GM18858 (cell line): ENCODE measurements at regions not wholly inside any gene's neighbourhood (a gene's known extent, or its start where the extent isn't known, plus 50 kb on each side); places are given as distances from the start of the nearest gene placed in this dataset.

Experiments
- ATAC-seq: cut with Tn5 transposase; IDR thresholded peaks from one replicate; pipeline ENCODE4 v1.9.1; 2021; ENCODE audit not compliant: unreplicated experiment

DNA sequence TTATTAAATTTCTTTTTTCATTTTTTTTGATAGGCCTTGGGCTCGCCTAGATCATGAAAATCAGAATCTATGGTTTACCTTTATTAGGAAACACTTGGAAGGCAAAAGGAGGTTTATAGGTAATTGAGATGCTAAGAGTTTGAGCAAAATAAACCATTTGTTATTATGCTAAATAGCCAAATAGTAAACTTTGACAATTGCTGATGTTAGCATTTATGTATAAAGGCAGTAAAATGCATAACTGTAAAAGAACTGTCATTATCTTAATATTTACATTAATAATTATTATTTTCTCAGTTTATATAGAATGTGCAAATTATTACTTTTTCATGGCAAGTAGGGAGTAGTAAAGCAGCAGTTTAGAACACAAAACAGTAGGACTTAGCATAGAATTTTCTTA is 1737.8 kb upstream of the PRR20A start:
- ATAC-seq: no peak

DNA sequence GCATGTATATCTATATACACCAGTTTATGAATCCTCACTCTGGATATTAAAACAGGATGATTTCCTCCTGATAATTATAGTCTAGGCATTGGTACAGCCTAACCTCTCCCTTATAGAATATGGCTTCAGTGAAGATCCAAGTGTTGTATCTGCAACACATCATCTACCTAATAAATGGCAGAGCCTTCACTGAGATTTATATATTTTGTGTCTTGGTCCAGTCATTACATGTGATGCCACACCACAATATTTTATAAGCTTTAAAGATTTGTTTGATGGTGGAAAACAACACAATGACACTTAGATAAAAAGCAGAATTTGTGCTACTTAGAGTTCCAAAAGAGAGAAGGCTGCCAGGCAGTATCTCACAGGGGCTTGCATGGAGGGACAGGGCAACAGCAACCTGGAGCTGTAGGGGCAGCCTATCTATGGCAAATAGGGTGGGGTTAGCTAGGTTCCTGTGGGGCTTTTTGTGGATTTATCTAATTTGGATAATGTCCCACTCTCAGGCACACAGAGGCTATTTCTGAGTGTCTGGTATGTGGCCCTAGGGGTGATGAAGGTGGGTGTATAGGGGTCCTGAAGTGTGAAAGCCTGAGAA is 1736.7 kb upstream of the PRR20A start:
- ATAC-seq: no peak

DNA sequence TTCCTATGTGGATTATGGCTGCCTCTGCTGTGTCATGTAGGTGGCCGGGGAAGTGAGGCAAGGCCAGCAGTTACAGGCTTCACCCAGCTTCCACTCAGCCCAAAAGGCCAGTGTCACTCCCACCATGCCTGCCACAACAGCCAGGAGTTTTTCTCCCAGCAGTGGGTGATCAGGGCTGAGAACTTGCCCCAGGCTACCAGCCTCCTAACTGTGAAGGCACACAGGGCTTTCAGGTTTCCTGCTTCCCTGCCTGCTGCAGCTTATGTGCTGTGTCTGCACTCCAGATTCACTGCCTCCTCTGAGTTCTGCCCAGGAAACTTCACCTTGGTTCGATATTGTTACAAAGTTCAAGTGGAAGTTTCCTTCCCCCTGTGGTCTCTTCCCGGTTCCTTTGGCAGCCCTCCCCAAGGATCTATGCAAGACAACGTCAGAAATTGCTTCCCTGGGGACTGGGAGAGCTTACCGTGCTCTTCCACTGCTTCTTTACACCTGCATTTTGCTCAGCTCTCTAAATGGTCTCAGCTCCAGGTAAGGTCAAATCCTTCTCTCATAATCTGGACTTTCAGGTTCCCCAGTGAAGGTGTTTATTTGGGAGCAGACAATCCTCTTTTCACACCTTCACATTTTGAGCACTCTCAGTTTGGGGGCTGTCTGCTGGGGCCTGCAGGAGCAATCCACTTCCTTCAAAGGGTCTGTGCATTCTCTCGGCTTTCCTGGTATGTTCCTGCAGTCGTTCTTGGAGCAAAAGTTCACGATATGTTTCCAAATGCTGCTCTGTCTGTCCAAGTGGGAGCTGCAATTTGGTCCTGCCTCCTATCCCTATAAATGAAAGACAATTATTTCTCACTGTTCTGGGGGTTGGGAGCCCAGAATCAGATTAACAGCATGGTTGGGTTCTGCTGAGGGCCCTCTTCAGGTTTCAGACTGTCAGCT is 1730.1 kb upstream of the PRR20A start:
- no peak for ATAC-seq

DNA sequence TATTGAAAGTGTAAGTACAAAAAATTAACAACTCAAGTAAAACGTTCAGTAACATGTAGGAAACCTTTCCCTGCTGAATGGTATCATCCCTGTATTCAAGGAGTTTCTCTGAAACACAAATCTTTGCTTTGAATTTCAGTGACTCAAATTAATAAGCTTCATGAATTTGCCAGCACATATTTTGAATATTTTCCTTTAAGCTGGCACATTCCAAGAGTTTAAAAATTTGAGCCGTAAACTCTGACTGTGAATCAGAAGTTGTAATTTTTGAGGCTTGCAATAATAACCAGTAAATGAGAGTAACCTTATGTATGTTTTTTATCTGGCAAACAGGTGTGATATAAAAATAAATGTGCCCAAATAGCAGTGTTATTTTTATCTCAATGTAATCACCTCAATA is 1722.6 kb upstream of the PRR20A start:
- ATAC-seq: no peak

DNA sequence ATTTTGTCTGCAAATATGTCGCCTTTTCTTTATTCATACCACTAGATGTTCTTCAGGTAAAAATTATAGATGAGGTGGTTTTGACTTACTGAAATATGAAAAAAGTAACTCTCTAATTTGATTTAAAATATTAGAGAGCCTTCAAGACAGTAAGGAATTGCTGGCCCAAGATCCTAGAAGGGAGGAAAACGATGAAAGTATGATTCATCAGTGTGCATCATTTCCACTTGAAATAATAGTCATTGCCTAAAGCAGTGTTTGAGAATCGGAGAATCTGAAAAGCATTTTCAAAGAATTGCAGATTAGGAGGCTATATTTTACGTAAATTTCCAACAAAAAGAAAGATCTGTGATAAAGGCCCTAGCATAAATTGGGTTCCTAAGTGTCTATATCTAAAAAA is 1707.9 kb upstream of the PRR20A start:
- ATAC-seq: no peak

DNA sequence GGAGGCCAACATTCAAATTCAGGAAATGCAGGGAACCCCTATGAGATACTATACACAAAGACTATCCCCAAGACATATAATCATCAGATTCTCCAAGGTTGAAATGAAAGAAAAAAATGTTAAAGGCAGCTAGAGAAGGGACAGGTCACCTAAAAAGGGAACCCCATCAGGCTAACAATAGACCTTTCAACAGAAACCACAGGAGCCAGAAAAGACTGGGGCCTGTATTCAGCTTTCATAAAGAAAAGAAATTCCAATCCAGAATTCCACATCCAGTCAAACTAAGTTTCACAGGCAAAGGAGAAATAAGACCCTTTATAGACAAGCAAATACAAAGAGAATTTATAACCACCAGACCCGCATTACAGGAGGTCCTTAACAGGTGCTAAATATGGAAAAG is 1703.6 kb upstream of the PRR20A start:
- ATAC-seq: no peak

DNA sequence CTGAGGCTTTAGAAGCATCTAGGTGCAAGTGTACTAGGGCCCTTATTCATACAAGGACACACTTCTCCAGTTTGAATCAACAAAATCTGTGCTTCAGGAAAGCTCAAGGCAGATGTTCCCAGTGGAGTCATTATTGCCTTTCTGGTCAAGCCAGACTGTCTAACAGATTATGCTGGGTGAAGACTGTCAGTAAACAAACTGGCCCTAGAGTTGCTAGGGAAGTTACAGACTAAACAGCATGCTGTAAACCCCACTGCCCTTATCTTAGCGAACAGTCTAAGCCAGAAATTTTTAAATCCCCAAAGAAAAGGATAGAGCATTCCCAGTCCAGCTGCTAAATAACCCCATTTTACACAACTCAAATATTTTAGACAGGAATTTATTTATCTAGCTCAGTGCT is 1701.3 kb upstream of the PRR20A start:
- ATAC-seq: no peak

DNA sequence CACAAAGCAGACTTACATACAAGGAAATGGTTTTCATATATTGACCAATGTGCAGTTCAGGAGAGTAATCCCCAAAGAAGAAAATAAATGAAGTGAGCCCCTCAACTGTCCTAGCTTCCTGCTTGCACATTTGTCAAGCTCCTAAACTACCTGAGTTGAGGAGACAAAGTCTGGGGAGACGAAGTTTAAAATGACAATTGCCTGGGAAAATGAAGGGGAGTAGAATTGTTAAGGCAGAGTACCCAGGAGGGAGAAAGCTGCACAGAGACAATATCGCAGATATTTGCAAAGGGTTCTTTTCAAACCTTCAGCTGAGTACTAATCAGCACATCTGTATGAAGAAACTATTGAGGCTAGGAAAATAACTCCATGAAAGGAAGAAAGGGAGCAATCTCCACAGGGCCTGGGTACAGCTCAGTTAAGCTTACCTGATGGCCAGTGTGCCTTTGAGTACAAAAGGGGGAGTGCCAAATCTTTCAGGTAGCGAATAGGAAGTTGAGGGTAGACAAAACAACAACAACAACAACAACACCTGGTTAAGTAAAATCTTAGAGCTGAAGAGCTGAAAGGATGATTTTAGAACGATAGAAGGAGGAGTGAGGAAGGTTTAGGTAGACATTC is 1700.1 kb upstream of the PRR20A start:
- ATAC-seq: no peak

DNA sequence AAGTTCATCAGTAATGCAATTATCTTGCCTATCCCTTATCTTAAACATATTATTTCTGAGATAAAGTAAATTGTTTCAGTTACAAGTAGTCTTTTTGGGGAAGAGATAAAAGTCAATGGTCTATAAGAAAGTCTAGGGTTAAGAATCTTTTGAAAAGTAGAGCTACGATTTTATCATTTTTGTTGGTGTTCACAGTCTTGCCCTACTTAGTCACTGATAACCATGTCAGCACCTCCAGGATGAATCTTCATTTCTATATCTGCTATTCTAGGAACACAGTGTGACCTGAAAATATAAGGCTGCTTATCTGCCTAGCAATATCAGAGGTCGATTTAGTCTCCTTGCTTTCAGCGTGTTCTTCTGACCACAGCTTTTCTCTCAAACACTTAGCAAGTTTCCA is 1676.5 kb upstream of the PRR20A start:
- ATAC-seq: no peak

DNA sequence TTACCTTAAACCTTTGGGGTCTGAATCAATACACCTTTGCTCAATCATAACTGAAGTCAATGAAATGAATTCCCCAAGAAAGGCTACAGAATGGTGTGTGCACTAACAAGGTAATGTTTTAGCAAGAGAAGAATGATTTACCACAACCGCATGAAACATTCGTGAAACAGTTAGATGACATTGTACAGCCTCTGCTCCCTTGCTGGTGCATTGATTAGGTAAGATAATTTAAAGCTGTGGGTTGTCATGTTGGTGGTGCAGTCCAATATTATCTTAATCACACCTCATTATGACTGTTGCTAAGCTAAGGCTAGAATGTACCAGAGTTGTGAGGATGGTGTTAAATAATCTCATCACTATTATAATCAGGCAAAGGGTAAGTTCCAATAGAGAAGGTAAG is 1673.2 kb upstream of the PRR20A start:
- ATAC-seq: no peak

DNA sequence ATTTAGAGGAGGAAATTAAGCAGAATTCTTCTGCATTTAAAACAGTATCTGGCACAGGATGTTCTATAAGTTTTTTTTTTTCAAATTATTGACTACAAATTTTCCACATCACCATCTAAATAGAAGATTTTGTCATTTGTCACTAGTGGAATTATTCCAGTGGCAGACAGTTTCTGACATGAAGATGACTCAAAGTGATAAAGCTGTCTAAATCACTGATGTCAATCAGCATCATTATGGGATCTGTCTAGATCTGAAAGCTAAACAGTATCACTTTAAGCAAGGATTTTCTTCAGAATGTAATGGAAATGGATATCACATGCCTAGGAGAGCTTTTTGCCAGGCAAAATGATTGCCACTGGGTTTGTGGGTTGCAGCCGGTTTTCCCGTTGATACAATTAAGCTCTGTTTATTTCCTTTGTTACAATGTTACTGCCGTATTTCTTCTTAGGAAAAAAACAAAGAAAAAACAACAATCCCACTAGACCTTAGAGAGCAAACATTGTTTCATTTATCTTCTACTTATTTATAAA is 1657.0 kb upstream of the PRR20A start:
- no peak for ATAC-seq

DNA sequence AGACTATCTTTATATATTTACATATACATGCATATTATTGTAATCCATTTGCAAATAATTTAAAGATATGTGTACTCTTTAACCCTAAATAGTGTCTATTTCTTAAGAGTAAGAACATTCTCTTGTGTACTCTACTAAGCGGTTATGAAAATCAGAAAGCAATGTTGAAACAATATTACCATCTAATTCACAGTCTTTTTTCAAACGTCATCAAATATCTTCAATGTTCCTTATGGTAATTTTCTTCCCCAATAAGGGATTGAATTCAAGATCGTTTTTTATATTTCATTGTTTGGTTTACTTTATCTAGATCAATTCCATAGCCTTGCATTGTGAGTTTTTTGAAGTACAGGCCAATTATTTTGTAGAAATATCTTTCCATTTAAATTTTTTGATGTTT is 1647.4 kb upstream of the PRR20A start:
- no peak for ATAC-seq

DNA sequence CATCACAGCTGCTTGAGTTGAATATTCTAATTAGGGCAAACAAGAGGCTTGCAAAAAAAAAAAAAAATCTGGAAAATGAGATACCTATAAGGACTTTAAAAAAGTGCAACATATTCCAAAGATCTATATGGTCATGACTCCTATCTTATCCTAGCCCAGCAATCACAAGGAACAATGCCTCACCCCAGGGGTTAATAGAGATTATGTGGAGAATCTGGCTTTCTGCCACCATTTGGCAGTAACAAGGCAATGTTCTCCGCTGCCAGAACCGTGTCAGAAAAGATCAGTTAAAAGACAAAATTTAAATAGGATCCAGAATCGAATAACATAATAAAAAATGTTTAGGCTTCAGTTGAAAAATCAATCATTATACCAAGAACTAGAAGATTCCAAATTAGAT is 1643.2 kb upstream of the PRR20A start:
- ATAC-seq: no peak

DNA sequence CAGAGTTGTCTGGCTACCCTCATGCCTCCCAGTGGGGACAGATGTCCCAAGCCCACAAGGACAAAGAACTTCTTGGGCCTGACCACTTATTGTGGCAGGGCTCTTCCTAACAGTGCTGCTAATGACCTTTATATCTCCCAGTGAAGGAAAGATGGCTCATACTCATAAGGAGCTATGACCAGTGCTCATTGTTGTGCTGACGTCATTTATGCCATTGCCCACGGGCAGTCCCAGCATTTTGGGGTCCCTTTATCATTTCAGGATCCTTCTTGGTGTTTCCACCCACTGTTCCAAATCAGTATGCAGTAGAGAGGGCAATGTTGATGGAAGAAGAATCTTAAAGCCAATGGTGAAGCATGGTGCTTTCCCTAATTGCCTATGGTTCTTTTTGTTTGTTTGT is 1640.0 kb upstream of the PRR20A start:
- no peak for ATAC-seq

DNA sequence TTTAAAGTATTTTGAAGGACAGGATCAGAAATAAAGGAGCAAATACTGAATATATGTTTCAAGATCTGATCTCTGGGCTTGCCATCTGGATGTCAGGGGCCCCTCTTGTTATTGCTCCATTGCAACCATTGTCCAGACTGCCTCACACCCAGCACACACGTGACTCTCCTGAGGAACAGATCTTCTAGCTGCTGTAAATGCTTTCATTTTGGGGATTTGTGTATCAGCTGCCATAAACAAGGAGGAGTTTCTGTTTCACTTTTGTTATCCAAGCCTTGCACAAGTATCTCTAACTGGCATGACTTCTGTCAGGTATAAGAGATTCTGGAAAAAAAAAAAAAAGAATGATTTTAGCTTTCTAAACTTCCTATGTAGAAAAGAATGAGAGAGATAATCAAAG is 1624.1 kb upstream of the PRR20A start:
- no peak for ATAC-seq

DNA sequence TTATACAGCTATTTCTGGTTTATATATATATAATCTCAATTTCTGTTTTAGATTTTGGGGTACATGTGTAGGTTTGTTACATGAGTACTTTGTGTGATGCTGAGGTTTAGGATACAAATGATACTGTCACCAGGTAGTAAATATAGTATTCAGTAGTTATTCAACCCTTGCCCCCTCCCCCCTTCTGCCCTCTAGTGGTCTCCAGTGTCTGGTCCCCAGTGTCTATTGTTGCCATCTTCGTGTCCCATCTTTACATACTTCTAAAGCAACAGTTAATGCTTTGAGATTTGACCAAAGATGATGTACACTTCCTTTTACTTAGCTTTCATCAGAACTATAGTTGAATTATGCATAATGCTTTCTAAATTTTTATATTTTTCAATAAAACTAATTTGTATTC is 1623.4 kb upstream of the PRR20A start:
- no peak for ATAC-seq

DNA sequence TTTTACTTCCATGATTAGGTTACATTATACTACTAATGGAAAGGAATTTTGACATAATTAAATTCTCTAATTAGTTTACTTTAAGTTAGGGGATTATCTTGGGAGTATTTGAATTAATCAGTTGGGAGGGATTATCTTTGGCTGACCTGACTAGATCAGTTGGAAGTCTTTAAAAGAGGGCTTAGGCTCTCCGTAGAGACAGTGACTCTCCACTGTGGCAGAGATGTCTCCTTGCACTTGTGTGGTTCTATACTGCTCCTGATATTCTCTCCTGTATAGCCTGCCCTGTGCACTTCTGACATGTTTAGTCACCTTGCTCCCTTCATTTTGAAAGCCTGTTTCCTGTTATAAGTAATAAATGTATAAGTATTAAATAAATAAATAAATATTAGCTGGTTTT is 1612.3 kb upstream of the PRR20A start:
- ATAC-seq: no peak

DNA sequence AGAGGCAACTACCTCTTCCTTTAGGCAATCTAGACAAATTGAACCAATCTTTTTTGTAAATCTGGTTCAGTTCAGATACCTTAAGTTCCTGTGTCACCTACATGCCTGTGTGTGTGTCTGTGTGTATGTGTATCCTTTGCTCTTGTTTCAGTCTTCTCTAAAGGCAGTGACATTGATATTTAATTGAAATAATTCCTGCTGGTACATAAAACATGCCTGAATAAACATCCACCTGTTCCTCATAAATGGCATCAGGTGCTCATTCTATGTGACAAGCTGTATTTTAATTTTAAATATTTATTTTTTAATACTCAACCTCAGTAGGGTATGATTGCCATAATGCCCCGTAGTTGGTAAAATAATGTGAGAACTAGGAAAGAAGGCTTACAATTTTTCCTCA is 1606.4 kb upstream of the PRR20A start:
- no peak for ATAC-seq

DNA sequence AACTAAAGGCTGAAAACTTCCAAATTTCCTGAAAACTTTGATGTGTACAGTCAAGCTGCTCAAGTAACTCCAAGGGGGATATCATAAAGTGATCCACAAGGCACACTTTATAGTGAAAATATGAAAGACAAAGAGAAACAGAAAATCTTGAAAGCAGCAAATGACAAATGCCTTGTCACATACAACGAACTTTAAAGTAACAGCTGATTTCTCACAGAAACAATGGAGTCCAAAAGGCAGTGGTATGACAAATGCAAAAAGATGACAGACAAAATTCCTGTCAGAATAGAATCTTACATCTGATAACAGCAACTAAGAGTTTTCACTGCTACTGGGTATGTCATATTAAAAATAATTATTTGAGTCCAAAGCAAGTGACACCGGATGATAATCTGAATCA is 1602.3 kb upstream of the PRR20A start:
- ATAC-seq: no peak

DNA sequence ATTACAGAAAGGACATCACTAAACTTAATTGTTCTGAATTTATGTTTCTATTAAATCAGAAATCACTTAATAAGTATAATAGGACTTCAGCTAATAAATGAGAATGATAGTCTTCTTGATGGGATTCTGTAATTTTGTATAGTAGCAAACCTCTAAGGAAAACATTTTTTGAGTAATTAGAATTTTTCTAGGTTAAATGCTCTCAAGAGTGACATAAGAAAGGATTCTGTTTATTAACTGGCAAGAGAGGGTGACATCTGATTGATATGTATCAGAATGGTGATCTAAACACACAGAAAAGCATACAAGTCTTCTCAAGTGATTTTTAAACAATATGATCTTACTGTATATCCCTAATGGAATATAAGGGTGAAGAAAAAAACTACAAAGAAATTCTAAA is 1597.7 kb upstream of the PRR20A start:
- no peak for ATAC-seq

DNA sequence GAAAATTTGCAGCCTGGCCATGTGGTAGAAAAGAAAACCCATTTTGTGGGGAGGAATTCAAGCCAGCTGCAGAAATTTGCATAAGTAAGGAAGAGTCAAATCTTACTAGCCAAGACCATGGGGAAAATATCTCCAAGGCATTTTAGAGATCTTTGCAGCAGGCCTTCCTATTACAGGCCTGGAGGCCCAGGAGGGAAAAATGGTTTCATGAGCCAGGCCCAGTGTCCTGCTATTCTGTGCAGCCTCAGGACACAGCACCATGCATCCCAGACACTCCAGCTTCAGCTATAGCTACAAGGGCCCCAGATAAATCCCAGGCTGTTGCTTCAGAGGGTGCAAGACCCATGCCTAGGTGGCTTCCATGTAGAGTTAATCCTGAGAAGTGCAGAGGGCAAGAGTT is 1590.1 kb upstream of the PRR20A start:
- no peak for ATAC-seq

DNA sequence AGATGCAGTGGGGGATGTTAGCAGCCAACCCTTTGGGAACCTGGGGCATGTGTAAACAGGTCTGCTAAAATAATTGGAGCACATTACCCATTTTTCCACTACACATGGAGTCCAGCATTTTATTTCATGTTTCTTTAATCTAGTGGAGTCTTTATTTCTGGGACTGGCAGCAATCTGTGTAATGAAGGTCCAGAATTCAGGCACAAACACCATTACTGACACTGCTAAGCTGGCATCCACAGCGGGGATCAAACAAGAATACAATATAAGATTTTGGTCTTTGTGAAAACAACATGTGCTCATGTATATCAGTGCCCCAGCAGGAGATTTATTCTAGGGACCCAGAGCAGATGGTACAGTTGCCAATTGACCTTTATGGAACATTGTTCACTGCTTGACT is 1587.0 kb upstream of the PRR20A start:
- ATAC-seq: no peak
